HL-60 (cell line): ENCODE measurements at regions not wholly inside any gene's neighbourhood (a gene's known extent, or its start where the extent isn't known, plus 50 kb on each side); places are given as distances from the start of the nearest gene placed in this dataset.
A peak's percentile ranks its signal among the peaks of the same experiment; 100 is the strongest.

Source experiments
- CTCF ChIP-seq: IDR thresholded peaks from one replicate; pipeline ENCODE4 v1.5.1; 2011; ENCODE audit warnings: low read length, control low read depth, inconsistent platforms; ENCODE audit not compliant: insufficient read depth
- GABPA ChIP-seq: IDR thresholded peaks from 2 replicates; pipeline ENCODE4 v1.6.1; 2012; ENCODE audit warnings: low read depth
- POLR2AphosphoS5 ChIP-seq: IDR thresholded peaks from 2 replicates; pipeline ENCODE4 v1.6.1; 2012; ENCODE audit warnings: low read depth
- SPI1 ChIP-seq: IDR thresholded peaks from 2 replicates; pipeline ENCODE4 v1.6.1; 2012; ENCODE audit warnings: low read depth, mild to moderate bottlenecking, borderline replicate concordance
- TF ChIP-seq, protein P1 (sequence below): IDR thresholded peaks from 2 replicates; pipeline ENCODE4 v1.6.1; 2012; ENCODE audit warnings: low read depth; ENCODE audit not compliant: insufficient replicate concordance

- TF ChIP-seq CTCF (no peak), GABPA (no peak), POLR2AphosphoS5 (no peak), SPI1 (0 out of 2 replicates have a peak, but pooled peaks have one; percentile 16)
- TF ChIP-seq, protein P1, sequence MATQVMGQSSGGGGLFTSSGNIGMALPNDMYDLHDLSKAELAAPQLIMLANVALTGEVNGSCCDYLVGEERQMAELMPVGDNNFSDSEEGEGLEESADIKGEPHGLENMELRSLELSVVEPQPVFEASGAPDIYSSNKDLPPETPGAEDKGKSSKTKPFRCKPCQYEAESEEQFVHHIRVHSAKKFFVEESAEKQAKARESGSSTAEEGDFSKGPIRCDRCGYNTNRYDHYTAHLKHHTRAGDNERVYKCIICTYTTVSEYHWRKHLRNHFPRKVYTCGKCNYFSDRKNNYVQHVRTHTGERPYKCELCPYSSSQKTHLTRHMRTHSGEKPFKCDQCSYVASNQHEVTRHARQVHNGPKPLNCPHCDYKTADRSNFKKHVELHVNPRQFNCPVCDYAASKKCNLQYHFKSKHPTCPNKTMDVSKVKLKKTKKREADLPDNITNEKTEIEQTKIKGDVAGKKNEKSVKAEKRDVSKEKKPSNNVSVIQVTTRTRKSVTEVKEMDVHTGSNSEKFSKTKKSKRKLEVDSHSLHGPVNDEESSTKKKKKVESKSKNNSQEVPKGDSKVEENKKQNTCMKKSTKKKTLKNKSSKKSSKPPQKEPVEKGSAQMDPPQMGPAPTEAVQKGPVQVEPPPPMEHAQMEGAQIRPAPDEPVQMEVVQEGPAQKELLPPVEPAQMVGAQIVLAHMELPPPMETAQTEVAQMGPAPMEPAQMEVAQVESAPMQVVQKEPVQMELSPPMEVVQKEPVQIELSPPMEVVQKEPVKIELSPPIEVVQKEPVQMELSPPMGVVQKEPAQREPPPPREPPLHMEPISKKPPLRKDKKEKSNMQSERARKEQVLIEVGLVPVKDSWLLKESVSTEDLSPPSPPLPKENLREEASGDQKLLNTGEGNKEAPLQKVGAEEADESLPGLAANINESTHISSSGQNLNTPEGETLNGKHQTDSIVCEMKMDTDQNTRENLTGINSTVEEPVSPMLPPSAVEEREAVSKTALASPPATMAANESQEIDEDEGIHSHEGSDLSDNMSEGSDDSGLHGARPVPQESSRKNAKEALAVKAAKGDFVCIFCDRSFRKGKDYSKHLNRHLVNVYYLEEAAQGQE, result no peak
These were observed 175.2 kb upstream of the CACNA1E start for GRCh38 chr1:181308098-181308497.
